Esophagus muscularis mucosa (tissue), 4 donors: ENCODE measurements at regions not wholly inside any gene's neighbourhood (a gene's known extent, or its start where the extent isn't known, plus 50 kb on each side); places are given as distances from the start of the nearest gene placed in this dataset.

ENCODE experiments used
- DNase-seq: peaks from one replicate; pipeline ENCODE4 v3.0.0-alpha.2; 2017; ENCODE audit errors: extremely low spot score
- H3K27ac ChIP-seq, 4 donors: fragments of 200-600 bp; sonication (generic); replicated peaks in 1 of 4; 1 replicate in 3 of 4; 2 replicates in 1 of 4; pipeline ENCODE4 v1.5.1; 2016 to 2019; ENCODE audit warnings: mild to moderate bottlenecking in 1 of 4
- H3K27me3 ChIP-seq, 4 donors: fragments of 200-600 bp; sonication (generic); one replicate each; pipeline versions ENCODE4 v1.5.1 to v1.6.0; 2016 to 2019
- H3K36me3 ChIP-seq, 4 donors: fragments of 200-600 bp; sonication (generic); one replicate each; pipeline ENCODE4 v1.5.1; 2016 to 2019
- H3K4me1 ChIP-seq, 4 donors: fragments of 200-600 bp; sonication (generic); one replicate each; pipeline ENCODE4 v1.5.1; 2016 to 2019
- H3K4me3 ChIP-seq, 4 donors: fragments of 200-600 bp; sonication (generic); 1 replicate in 2 of 4; 2 replicates in 2 of 4; pipeline ENCODE4 v1.5.1; 2016 to 2019; ENCODE audit warnings: mild to moderate bottlenecking in 4 of 4, moderate library complexity in 1 of 4
- H3K9me3 ChIP-seq, 4 donors: fragments of 200-600 bp; sonication (generic); 1 replicate in 3 of 4; 2 replicates in 1 of 4; pipeline ENCODE4 v1.5.1; 2016 to 2019
- CTCF ChIP-seq, 3 experiments: fragments of 200-600 bp in 2 of 3; fragments of 450-650 bp in 1 of 3; sonication (generic) in 2 of 3; IDR thresholded peaks; one replicate each; pipeline ENCODE4 v1.5.1; 2017 to 2019; ENCODE audit warnings: antibody characterized with exemption in 3 of 3, mild to moderate bottlenecking in 2 of 3, moderate library complexity in 1 of 3
- EP300 ChIP-seq: sonication (generic); formaldehyde crosslinking; IDR thresholded peaks from one replicate; pipeline ENCODE4 v1.6.1; 2017; ENCODE audit warnings: antibody characterized with exemption
- POLR2A ChIP-seq: fragments of 450-650 bp; IDR thresholded peaks from one replicate; pipeline ENCODE4 v1.6.1; 2017; ENCODE audit warnings: antibody characterized with exemption, moderate library complexity, mild to moderate bottlenecking, low read depth
- POLR2AphosphoS5 ChIP-seq, 2 donors: sonication (generic); formaldehyde crosslinking; IDR thresholded peaks; one replicate each; pipeline ENCODE4 v1.6.1; 2017; ENCODE audit warnings: antibody characterized with exemption in 2 of 2
- WGBS: methylation state at CpG from one replicate; pipeline ENCODE4 v1.1.5; 2018; 5-methylcytosine and 5-hydroxymethylcytosine counted together
- intact Hi-C: fragments of 100-400 bp; cut with DNase I; formaldehyde crosslinking; loops from one replicate; pipeline ENCODE4 v1.15.1; 2023

DNA sequence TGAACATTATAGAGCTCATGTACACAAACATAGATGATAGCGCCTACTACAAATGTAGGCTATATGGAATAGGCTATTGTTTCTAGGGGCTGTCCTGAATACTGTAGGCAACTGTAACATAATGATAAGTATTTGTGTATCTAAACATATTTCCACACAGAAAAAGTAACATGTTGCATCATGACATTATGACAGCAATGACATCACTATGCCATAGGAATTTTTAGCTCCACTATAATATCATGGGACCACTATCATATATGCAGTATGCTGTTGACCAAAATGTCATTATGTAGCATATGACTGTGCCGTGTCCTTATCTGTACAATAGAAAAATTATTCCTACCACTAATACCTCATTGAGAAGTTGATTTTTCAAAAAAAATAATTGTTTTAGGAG is 96.7 kb upstream of the SSTR1 start:
- Histone ChIP-seq H3K4me3 (no peak overlapping the region), H3K27ac (no peak overlapping the region), H3K9me3 (no peaks in the 10 kb centered on the region), H3K36me3 (no peaks in the 10 kb centered on the region), H3K4me1 (no peaks in the 10 kb centered on the region), H3K27me3 (no peaks in the 10 kb centered on the region)
- no peak for DNase-seq
- intact Hi-C loops, result no loop called here
- TF ChIP-seq EP300, result no peak
- TF ChIP-seq POLR2AphosphoS5 (IDR thresholded peaks at IDR 0.05), result no peak
- no peak for TF ChIP-seq CTCF (IDR thresholded peaks at IDR 0.05)
- TF ChIP-seq POLR2A, result no peak
- WGBS, result 92% methylated on average over 2 of the region's 2 CpGs

GRCh38 chr14:38113546-38113945 is 94.2 kb upstream of the SSTR1 start:
- Histone ChIP-seq H3K4me3 (no peak overlapping the region), H3K27ac (no peak overlapping the region), H3K36me3 (no peaks in the 10 kb centered on the region), H3K9me3 (no peaks in the 10 kb centered on the region), H3K4me1 (no peaks in the 10 kb centered on the region), H3K27me3 (no peaks in the 10 kb centered on the region)
- DNase-seq, result no peak
- intact Hi-C loops, result no loop called here
- no peak for TF ChIP-seq CTCF (IDR thresholded peaks at IDR 0.05)
- no peak for TF ChIP-seq POLR2AphosphoS5 (IDR thresholded peaks at IDR 0.05)
- TF ChIP-seq POLR2A, result no peak
- TF ChIP-seq EP300, result no peak

GRCh38 chr14:38116895-38117294 is 90.8 kb upstream of the SSTR1 start:
- H3K27me3 ChIP-seq, result no peaks in the 10 kb centered on the region
- no peak for DNase-seq
- intact Hi-C loops, result no loop called here
- no peaks in the 10 kb centered on the region for H3K9me3 ChIP-seq
- no peaks in the 10 kb centered on the region for H3K36me3 ChIP-seq
- H3K4me3 ChIP-seq, result no peak overlapping the region
- no peaks in the 10 kb centered on the region for H3K4me1 ChIP-seq
- TF ChIP-seq POLR2AphosphoS5 (IDR thresholded peaks at IDR 0.05), result no peak
- TF ChIP-seq CTCF (IDR thresholded peaks at IDR 0.05), result no peak
- TF ChIP-seq POLR2A, result no peak
- TF ChIP-seq EP300, result no peak
- no peak overlapping the region for H3K27ac ChIP-seq

DNA sequence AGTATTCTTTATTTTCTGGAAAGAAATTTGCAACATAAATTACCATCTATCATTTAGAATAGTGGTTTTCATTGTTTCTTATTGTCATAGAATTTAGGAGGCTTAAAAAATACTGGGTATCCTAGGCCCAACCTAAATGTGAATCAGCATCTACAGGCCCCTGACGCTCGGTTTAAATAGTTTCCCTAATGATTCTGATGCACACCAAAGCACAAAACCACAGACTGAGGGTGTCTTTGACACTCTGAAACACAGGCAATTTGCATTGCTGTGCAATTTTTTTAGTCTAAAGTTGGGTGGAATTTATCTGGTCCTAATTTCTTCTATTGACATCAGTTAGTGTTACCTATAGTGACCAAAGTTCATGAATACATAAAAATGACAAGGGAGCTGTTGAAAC is 87.6 kb upstream of the SSTR1 start:
- no peak overlapping the region for H3K27ac ChIP-seq
- H3K4me3 ChIP-seq, result no peak overlapping the region
- no peaks in the 10 kb centered on the region for H3K27me3 ChIP-seq
- TF ChIP-seq EP300 (no peak), CTCF (IDR thresholded peaks at IDR 0.05) (no peak), POLR2A (no peak), POLR2AphosphoS5 (IDR thresholded peaks at IDR 0.05) (no peak)
- no peaks in the 10 kb centered on the region for H3K4me1 ChIP-seq
- WGBS, result 89% methylated on average over 2 of the region's 2 CpGs
- H3K36me3 ChIP-seq, result no peaks in the 10 kb centered on the region
- intact Hi-C loops, result no loop called here
- no peaks in the 10 kb centered on the region for H3K9me3 ChIP-seq
- DNase-seq, result no peak

DNA sequence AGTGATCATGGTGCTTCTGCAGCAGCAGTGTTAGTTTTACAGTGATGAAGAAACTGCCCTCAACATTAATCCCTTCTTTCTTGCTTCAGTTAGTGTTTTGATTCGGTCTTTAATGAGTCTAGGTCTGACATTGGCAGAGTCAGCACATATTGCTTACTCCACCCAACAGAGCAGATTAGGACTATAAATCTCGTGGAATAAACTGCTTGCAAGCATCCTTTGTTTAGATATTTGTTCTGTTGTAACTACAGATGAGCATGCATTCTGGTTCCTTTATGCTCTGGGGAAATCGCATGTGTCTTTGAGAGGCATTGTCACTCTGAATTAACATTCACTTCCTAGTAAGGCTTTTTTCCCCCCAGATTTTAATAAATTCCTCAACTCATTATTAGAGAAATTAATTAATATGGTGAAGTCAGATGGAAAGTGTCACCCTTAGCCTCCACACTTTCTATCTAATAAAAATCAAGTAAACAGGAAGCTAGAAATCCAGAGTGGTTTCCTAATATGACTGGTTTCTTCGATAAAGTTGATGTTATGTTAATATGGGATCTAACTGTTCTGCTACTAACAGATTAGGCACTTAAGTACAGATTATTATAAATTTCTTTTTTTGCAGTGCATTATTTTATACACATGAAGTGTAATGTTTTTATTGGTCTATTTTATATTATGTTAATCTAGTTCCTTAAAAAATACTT is 86.2 kb upstream of the SSTR1 start:
- WGBS, result 55% methylated on average over 4 of the region's 4 CpGs
- intact Hi-C loops, result no loop called here

More for the DNA sequence above, 86.2 kb upstream of the SSTR1 start:
- TF ChIP-seq POLR2A, result no peak
- TF ChIP-seq POLR2AphosphoS5 (IDR thresholded peaks at IDR 0.05), result no peak
- TF ChIP-seq EP300, result no peak
- TF ChIP-seq CTCF (IDR thresholded peaks at IDR 0.05), result no peak
- Histone ChIP-seq H3K27ac (no peak overlapping the region), H3K36me3 (no peaks in the 10 kb centered on the region), H3K4me1 (no peaks in the 10 kb centered on the region), H3K27me3 (no peaks in the 10 kb centered on the region), H3K9me3 (no peaks in the 10 kb centered on the region), H3K4me3 (no peak overlapping the region)
- no peak for DNase-seq
